ENCODE measurements at regions not wholly inside any gene's neighbourhood (a gene's known extent, or its start where the extent isn't known, plus 50 kb on each side); places are given as distances from the start of the nearest gene placed in this dataset.

DNA sequence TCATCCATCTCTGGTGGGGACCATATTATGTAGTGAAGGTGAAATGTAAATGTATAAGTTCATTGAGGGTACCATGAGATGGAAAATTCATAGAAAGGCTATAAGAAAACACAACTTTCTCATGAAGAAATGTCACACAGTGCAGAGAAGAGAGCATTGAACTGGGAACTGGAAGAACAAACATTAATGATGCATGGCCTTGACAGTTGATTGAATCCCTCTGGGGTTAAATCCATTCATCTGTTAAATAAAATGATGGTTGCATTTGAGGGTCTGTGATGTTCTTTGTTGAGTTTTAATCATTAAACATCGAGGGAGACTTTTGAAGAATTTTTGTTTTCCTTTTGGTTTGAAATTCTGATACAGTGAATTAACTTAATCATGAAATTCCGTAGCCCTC lies 1401.4 kb downstream of the FAM181B start:
- no peak for TF ChIP-seq NBN (IDR thresholded peaks at IDR 0.05)
- no peak for TF ChIP-seq POLR2A (IDR thresholded peaks at IDR 0.05; ENCODE audit: low read depth, low read length)
- no peak for TF ChIP-seq TAF1 (IDR thresholded peaks at IDR 0.05; ENCODE audit: borderline replicate concordance, low read depth, low read length)
- TF ChIP-seq CREB1 (IDR thresholded peaks at IDR 0.05; ENCODE audit: low read depth) = no peak
- TF ChIP-seq YY1 (IDR thresholded peaks at IDR 0.05; ENCODE audit: low read depth, low read length) = no peak
- TF ChIP-seq, protein P1, sequence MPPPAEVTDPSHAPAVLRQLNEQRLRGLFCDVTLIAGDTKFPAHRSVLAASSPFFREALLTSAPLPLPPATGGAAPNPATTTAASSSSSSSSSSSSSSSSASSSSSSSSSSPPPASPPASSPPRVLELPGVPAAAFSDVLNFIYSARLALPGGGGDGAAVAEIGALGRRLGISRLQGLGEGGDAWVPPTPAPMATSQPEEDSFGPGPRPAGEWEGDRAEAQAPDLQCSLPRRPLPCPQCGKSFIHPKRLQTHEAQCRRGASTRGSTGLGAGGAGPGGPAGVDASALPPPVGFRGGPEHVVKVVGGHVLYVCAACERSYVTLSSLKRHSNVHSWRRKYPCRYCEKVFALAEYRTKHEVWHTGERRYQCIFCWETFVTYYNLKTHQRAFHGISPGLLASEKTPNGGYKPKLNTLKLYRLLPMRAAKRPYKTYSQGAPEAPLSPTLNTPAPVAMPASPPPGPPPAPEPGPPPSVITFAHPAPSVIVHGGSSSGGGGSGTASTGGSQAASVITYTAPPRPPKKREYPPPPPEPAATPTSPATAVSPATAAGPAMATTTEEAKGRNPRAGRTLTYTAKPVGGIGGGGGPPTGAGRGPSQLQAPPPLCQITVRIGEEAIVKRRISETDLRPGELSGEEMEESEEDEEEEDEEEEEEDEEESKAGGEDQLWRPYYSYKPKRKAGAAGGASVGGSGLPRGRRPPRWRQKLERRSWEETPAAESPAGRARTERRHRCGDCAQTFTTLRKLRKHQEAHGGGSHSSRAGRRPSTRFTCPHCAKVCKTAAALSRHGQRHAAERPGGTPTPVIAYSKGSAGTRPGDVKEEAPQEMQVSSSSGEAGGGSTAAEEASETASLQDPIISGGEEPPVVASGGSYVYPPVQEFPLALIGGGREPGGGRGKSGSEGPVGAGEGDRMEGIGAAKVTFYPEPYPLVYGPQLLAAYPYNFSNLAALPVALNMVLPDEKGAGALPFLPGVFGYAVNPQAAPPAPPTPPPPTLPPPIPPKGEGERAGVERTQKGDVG (CRISPR knock-in tag; IDR thresholded peaks at IDR 0.05) = no peak
- no peak for TF ChIP-seq MXI1 (IDR thresholded peaks at IDR 0.05; ENCODE audit: low read depth, low read length)
- TF ChIP-seq, protein P2, sequence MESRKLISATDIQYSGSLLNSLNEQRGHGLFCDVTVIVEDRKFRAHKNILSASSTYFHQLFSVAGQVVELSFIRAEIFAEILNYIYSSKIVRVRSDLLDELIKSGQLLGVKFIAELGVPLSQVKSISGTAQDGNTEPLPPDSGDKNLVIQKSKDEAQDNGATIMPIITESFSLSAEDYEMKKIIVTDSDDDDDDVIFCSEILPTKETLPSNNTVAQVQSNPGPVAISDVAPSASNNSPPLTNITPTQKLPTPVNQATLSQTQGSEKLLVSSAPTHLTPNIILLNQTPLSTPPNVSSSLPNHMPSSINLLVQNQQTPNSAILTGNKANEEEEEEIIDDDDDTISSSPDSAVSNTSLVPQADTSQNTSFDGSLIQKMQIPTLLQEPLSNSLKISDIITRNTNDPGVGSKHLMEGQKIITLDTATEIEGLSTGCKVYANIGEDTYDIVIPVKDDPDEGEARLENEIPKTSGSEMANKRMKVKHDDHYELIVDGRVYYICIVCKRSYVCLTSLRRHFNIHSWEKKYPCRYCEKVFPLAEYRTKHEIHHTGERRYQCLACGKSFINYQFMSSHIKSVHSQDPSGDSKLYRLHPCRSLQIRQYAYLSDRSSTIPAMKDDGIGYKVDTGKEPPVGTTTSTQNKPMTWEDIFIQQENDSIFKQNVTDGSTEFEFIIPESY (IDR thresholded peaks at IDR 0.05) = no peak
- TF ChIP-seq, protein P3, sequence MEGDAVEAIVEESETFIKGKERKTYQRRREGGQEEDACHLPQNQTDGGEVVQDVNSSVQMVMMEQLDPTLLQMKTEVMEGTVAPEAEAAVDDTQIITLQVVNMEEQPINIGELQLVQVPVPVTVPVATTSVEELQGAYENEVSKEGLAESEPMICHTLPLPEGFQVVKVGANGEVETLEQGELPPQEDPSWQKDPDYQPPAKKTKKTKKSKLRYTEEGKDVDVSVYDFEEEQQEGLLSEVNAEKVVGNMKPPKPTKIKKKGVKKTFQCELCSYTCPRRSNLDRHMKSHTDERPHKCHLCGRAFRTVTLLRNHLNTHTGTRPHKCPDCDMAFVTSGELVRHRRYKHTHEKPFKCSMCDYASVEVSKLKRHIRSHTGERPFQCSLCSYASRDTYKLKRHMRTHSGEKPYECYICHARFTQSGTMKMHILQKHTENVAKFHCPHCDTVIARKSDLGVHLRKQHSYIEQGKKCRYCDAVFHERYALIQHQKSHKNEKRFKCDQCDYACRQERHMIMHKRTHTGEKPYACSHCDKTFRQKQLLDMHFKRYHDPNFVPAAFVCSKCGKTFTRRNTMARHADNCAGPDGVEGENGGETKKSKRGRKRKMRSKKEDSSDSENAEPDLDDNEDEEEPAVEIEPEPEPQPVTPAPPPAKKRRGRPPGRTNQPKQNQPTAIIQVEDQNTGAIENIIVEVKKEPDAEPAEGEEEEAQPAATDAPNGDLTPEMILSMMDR (IDR thresholded peaks at IDR 0.05 in 2 of 3, conservative IDR thresholded peaks at IDR 0.05 in 1 of 3; ENCODE audit: control insufficient read depth in 2 of 3, extremely low read depth in 1 of 3, insufficient read depth in 1 of 3, low read depth in 3 of 3, low read length in 3 of 3) = no peak
- no peak for TF ChIP-seq YBX1 (IDR thresholded peaks at IDR 0.05)
- TF ChIP-seq, protein P4, sequence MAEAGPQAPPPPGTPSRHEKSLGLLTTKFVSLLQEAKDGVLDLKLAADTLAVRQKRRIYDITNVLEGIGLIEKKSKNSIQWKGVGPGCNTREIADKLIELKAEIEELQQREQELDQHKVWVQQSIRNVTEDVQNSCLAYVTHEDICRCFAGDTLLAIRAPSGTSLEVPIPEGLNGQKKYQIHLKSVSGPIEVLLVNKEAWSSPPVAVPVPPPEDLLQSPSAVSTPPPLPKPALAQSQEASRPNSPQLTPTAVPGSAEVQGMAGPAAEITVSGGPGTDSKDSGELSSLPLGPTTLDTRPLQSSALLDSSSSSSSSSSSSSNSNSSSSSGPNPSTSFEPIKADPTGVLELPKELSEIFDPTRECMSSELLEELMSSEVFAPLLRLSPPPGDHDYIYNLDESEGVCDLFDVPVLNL (IDR thresholded peaks at IDR 0.05; ENCODE audit: low read depth, low read length) = no peak
